DOHH2 (cell line): ENCODE measurements at regions not wholly inside any gene's neighbourhood (a gene's known extent, or its start where the extent isn't known, plus 50 kb on each side); places are given as distances from the start of the nearest gene placed in this dataset.

ENCODE experiments used
- H3F3A ChIP-seq: fragments of 200-600 bp; sonication (generic), shearing (Covaris generic); 2 replicates; pipeline ENCODE4 v1.6.0; 2016; ENCODE audit warnings: antibody characterized with exemption, mild to moderate bottlenecking; ENCODE audit not compliant: control insufficient read depth, insufficient read depth
- H3K27ac ChIP-seq: fragments of 200-600 bp; sonication (generic); 2 replicates; pipeline ENCODE4 v1.5.1; 2014; ENCODE audit warnings: low read depth, mild to moderate bottlenecking, low read length, moderate library complexity
- H3K27me3 ChIP-seq: fragments of 200-600 bp; sonication (generic); 2 replicates; pipeline ENCODE4 v1.6.1; 2014; ENCODE audit warnings: mild to moderate bottlenecking, low read length, mixed read lengths; ENCODE audit not compliant: control insufficient read depth
- H3K36me3 ChIP-seq: fragments of 200-600 bp; sonication (generic); 2 replicates; pipeline ENCODE4 v1.6.1; 2014; ENCODE audit warnings: mild to moderate bottlenecking, low read length, moderate library complexity, mixed read lengths; ENCODE audit not compliant: control insufficient read depth
- H3K4me1 ChIP-seq: fragments of 200-600 bp; sonication (generic); 2 replicates; pipeline ENCODE4 v1.6.1; 2014; ENCODE audit warnings: mild to moderate bottlenecking, low read length, mixed read lengths; ENCODE audit not compliant: control insufficient read depth
- H3K4me2 ChIP-seq: fragments of 200-600 bp; sonication (generic); 2 replicates; pipeline ENCODE4 v1.6.0; 2014; ENCODE audit warnings: mild to moderate bottlenecking, low read length, moderate library complexity
- H3K4me3 ChIP-seq: fragments of 200-600 bp; sonication (generic); 2 replicates; pipeline ENCODE4 v1.5.1; 2014; ENCODE audit warnings: mild to moderate bottlenecking, low read length, mixed read lengths
- H3K79me2 ChIP-seq: fragments of 200-600 bp; sonication (generic); 2 replicates; pipeline ENCODE4 v1.6.1; 2014; ENCODE audit warnings: mild to moderate bottlenecking, low read length, mixed read lengths; ENCODE audit not compliant: control insufficient read depth
- H3K9me2 ChIP-seq: fragments of 200-600 bp; sonication (generic); replicated peaks from 2 replicates; pipeline ENCODE4 v1.6.1; 2014; ENCODE audit warnings: mild to moderate bottlenecking, low read length, mixed read lengths; ENCODE audit not compliant: control insufficient read depth
- H3K9me3 ChIP-seq: fragments of 200-600 bp; sonication (generic); 2 replicates; pipeline ENCODE4 v1.6.1; 2014; ENCODE audit warnings: antibody characterized with exemption, low read length, mixed read lengths; ENCODE audit not compliant: control insufficient read depth, insufficient read depth
- H4K20me1 ChIP-seq: fragments of 200-600 bp; sonication (generic); 2 replicates; pipeline ENCODE4 v1.6.0; 2014; ENCODE audit warnings: low read depth, mild to moderate bottlenecking, antibody characterized with exemption, low read length, moderate library complexity; ENCODE audit not compliant: control insufficient read depth, insufficient read depth
- CTCF ChIP-seq: fragments of 200-600 bp; sonication (generic); IDR thresholded peaks from one replicate; pipeline ENCODE4 v1.5.1; 2014; ENCODE audit warnings: antibody characterized with exemption, mild to moderate bottlenecking, low read depth, low read length; ENCODE audit not compliant: poor library complexity, severe bottlenecking
- EZH2phosphoT487 ChIP-seq: fragments of 200-600 bp; sonication (generic); IDR thresholded peaks from 2 replicates; pipeline ENCODE4 v1.6.1; 2017; ENCODE audit warnings: borderline replicate concordance, mild to moderate bottlenecking, antibody characterized with exemption, low read length, moderate library complexity, mixed read lengths

- Histone ChIP-seq H3F3A (no peaks in the 10 kb centered on the region), H3K4me3 (no peak overlapping the region), H3K4me2 (no peak overlapping the region), H3K27me3 (peaks cover 5% of the 10 kb centered on the region; the same call in 1 of the 2 replicates), H3K4me1 (peaks cover 7% of the 10 kb centered on the region), H3K9me3 (no peaks in the 10 kb centered on the region), H3K36me3 (no peaks in the 10 kb centered on the region), H3K27ac (no peak overlapping the region), H3K9me2 (no peaks in the 10 kb centered on the region), H4K20me1 (no peaks in the 10 kb centered on the region), H3K79me2 (no peaks in the 10 kb centered on the region)
- TF ChIP-seq EZH2phosphoT487 (no peak), CTCF (no peak)
These were observed 159.1 kb upstream of the ZBED5 start for GRCh38 chr11:11016943-11017342.

- Histone ChIP-seq H3K4me1 (no peaks in the 10 kb centered on the region), H4K20me1 (no peaks in the 10 kb centered on the region), H3K4me3 (no peak overlapping the region), H3F3A (no peaks in the 10 kb centered on the region), H3K79me2 (no peaks in the 10 kb centered on the region), H3K36me3 (no peaks in the 10 kb centered on the region), H3K27ac (no peak overlapping the region), H3K27me3 (peaks cover 7% of the 10 kb centered on the region; the same call in 1 of the 2 replicates), H3K4me2 (no peak overlapping the region), H3K9me2 (no peaks in the 10 kb centered on the region), H3K9me3 (no peaks in the 10 kb centered on the region)
- TF ChIP-seq CTCF: no peak
- TF ChIP-seq EZH2phosphoT487: no peak
These were observed 158.2 kb upstream of the ZBED5 start for GRCh38 chr11:11016068-11016467.

- Histone ChIP-seq H3K27ac (no peak overlapping the region), H4K20me1 (no peaks in the 10 kb centered on the region), H3K4me2 (no peak overlapping the region), H3K9me3 (no peaks in the 10 kb centered on the region), H3K79me2 (no peaks in the 10 kb centered on the region), H3F3A (no peaks in the 10 kb centered on the region), H3K4me1 (no peaks in the 10 kb centered on the region), H3K36me3 (no peaks in the 10 kb centered on the region), H3K4me3 (no peak overlapping the region), H3K9me2 (no peaks in the 10 kb centered on the region), H3K27me3 (peaks cover 23% of the 10 kb centered on the region; the same call in 1 of the 2 replicates)
- TF ChIP-seq CTCF (no peak), EZH2phosphoT487 (no peak)
These were observed 153.8 kb upstream of the ZBED5 start for GRCh38 chr11:11011617-11012016.
